H1 (cell line): ENCODE measurements at regions not wholly inside any gene's neighbourhood (a gene's known extent, or its start where the extent isn't known, plus 50 kb on each side); places are given as distances from the start of the nearest gene placed in this dataset.

Experiments used
- CTCF ChIA-PET: fragments of 300-600 bp; sonication (Branson Sonifier 250); formaldehyde crosslinking; loops from one replicate; lab custom pipeline; 2021; ENCODE audit not compliant: partially characterized antibody; lab: Charles Lee
- POLR2A ChIA-PET: fragments of 300-600 bp; sonication (Branson Sonifier 250); formaldehyde crosslinking; loops from one replicate; lab custom pipeline; 2021; ENCODE audit warnings: inconsistent platforms; ENCODE audit not compliant: partially characterized antibody; lab: Charles Lee
- DNase-seq, 2 experiments: peaks; one replicate each; pipeline versions ENCODE4 v3.0.0 to v3.0.0-alpha.2; 2010 to 2022; ENCODE audit warnings: low spot score in 2 of 2, low read depth in 1 of 2, mixed read lengths in 1 of 2
- FAIRE-seq: peaks from 2 replicates; lab custom pipeline; 2011; peaks lifted over from hg19 to GRCh38; lab: Jason Lieb, UNC
- H2AFZ ChIP-seq: 2 replicates; pipeline ENCODE4 v1.8.1; 2012; ENCODE audit warnings: low read length, inconsistent platforms
- H2AK5ac ChIP-seq: 2 replicates; pipeline ENCODE4 v1.6.1; 2013; ENCODE audit warnings: low read depth, low read length
- H2BK120ac ChIP-seq: replicated peaks from 2 replicates; pipeline ENCODE3; 2013; ENCODE audit warnings: low read depth, low read length, inconsistent platforms
- H2BK12ac ChIP-seq: 2 replicates; pipeline ENCODE4 v1.6.1; 2013; ENCODE audit warnings: low read depth, low read length
- H2BK15ac ChIP-seq: 2 replicates; pipeline ENCODE4 v1.6.1; 2013; ENCODE audit warnings: low read length
- H2BK20ac ChIP-seq: 2 replicates; pipeline ENCODE4 v1.6.1; 2013; ENCODE audit warnings: low read length
- H2BK5ac ChIP-seq: 2 replicates; pipeline ENCODE4 v1.6.1; 2013; ENCODE audit warnings: low read depth, low read length
- H3K14ac ChIP-seq: 2 replicates; pipeline ENCODE4 v1.6.1; 2013; ENCODE audit warnings: inconsistent platforms; ENCODE audit not compliant: insufficient read length
- H3K18ac ChIP-seq: 2 replicates; pipeline ENCODE4 v1.6.1; 2013; ENCODE audit warnings: low read length; ENCODE audit errors: extremely low read depth
- H3K23ac ChIP-seq: 2 replicates; pipeline ENCODE4 v1.6.1; 2013; ENCODE audit warnings: inconsistent platforms; ENCODE audit not compliant: insufficient read length
- H3K23me2 ChIP-seq: 2 replicates; pipeline ENCODE4 v1.6.1; 2013; ENCODE audit warnings: low read depth, low read length
- H3K27ac ChIP-seq: 2 replicates; pipeline ENCODE4 v1.6.1; 2011; ENCODE audit warnings: low read depth, low read length, inconsistent platforms
- H3K27me3 ChIP-seq, 4 experiments: replicated peaks in 1 of 4; 1 replicate in 1 of 4; 2 replicates in 3 of 4; pipeline versions ENCODE4 v1.6.1 to v1.8.1; 2011 to 2013; ENCODE audit warnings: low read length in 3 of 4, mild to moderate bottlenecking in 3 of 4, inconsistent platforms in 2 of 4, mixed read lengths in 2 of 4, moderate library complexity in 1 of 4; ENCODE audit not compliant: control insufficient read depth in 3 of 4, insufficient read depth in 3 of 4; ENCODE audit errors: extremely low read depth in 1 of 4
- H3K36me3 ChIP-seq, 4 experiments: 2 replicates each; pipeline versions ENCODE4 v1.6.1 to v1.8.1; 2011 to 2013; ENCODE audit warnings: mild to moderate bottlenecking in 4 of 4, low read length in 3 of 4, moderate library complexity in 2 of 4, control low read depth in 1 of 4, inconsistent platforms in 1 of 4; ENCODE audit not compliant: insufficient read depth in 4 of 4, control insufficient read depth in 2 of 4
- H3K4ac ChIP-seq: replicated peaks from 2 replicates; pipeline ENCODE3; 2013; ENCODE audit warnings: low read length, low read depth, mixed read lengths, inconsistent platforms; ENCODE audit not compliant: insufficient read length
- H3K4me1 ChIP-seq, 4 experiments: replicated peaks in 1 of 4; 1 replicate in 1 of 4; 2 replicates in 3 of 4; pipeline versions ENCODE4 v1.6.1 to v1.8.1; 2011 to 2013; ENCODE audit warnings: low read length in 3 of 4, inconsistent platforms in 2 of 4, mixed read lengths in 1 of 4; ENCODE audit not compliant: insufficient read depth in 4 of 4, control insufficient read depth in 3 of 4
- H3K4me2 ChIP-seq, 2 experiments: 2 replicates each; pipeline versions ENCODE4 v1.6.1 to v1.8.1; 2011 to 2013; ENCODE audit warnings: low read depth in 2 of 2, low read length in 2 of 2, control low read depth in 1 of 2, inconsistent platforms in 1 of 2, mild to moderate bottlenecking in 1 of 2; ENCODE audit not compliant: insufficient read depth in 1 of 2
- H3K4me3 ChIP-seq, 4 experiments: fragments of 200-600, 300-600 bp in 1 of 4; sonication (generic), shearing (Covaris generic), sonication (Bioruptor Twin) in 1 of 4; 2 replicates each; pipeline versions ENCODE4 v1.5.1 to v1.8.1; 2011 to 2016; ENCODE audit warnings: low read length in 4 of 4, low read depth in 3 of 4, control low read depth in 2 of 4, inconsistent platforms in 2 of 4, mild to moderate bottlenecking in 2 of 4, mixed read lengths in 1 of 4, moderate library complexity in 1 of 4; ENCODE audit not compliant: insufficient read depth in 2 of 4; ENCODE audit errors: extremely low read depth in 1 of 4
- H3K56ac ChIP-seq: replicated peaks from 2 replicates; pipeline ENCODE3; 2013; ENCODE audit warnings: low read depth, mild to moderate bottlenecking, mixed read lengths, low read length, inconsistent platforms; ENCODE audit not compliant: insufficient read length
- H3K79me1 ChIP-seq: 2 replicates; pipeline ENCODE4 v1.6.1; 2013; ENCODE audit warnings: low read depth, low read length, control low read depth
- H3K79me2 ChIP-seq, 2 experiments: 2 replicates each; pipeline versions ENCODE4 v1.6.1 to v1.8.1; 2012 to 2013; ENCODE audit warnings: low read length in 2 of 2, mild to moderate bottlenecking in 2 of 2, inconsistent platforms in 1 of 2; ENCODE audit not compliant: insufficient read depth in 2 of 2, control insufficient read depth in 1 of 2
- H3K9ac ChIP-seq, 4 experiments: replicated peaks in 1 of 4; 1 replicate in 1 of 4; 2 replicates in 3 of 4; pipeline versions ENCODE4 v1.6.1 to v1.8.1; 2011 to 2013; ENCODE audit warnings: low read depth in 3 of 4, low read length in 3 of 4, control low read depth in 2 of 4, mild to moderate bottlenecking in 2 of 4, moderate library complexity in 2 of 4, inconsistent platforms in 1 of 4; ENCODE audit errors: extremely low read depth in 1 of 4
- H3K9me3 ChIP-seq, 2 experiments: 2 replicates each; pipeline versions ENCODE4 v1.6.1 to v1.8.1; 2012 to 2013; ENCODE audit warnings: mild to moderate bottlenecking in 2 of 2, moderate library complexity in 2 of 2, control low read depth in 1 of 2, inconsistent platforms in 1 of 2, low read depth in 1 of 2, low read length in 1 of 2, mixed read lengths in 1 of 2; ENCODE audit not compliant: insufficient read depth in 2 of 2
- H4K20me1 ChIP-seq, 2 experiments: replicated peaks in 1 of 2; 2 replicates each; pipeline versions ENCODE3 to v1.8.1; 2011 to 2013; ENCODE audit warnings: inconsistent platforms in 2 of 2, low read length in 2 of 2, mild to moderate bottlenecking in 1 of 2; ENCODE audit not compliant: insufficient read depth in 2 of 2, control insufficient read depth in 1 of 2
- H4K5ac ChIP-seq: 2 replicates; pipeline ENCODE4 v1.6.1; 2013; ENCODE audit warnings: low read length, low read depth, mixed read lengths, inconsistent platforms; ENCODE audit not compliant: insufficient read length
- H4K8ac ChIP-seq: 2 replicates; pipeline ENCODE4 v1.8.0; 2013; ENCODE audit warnings: mild to moderate bottlenecking, moderate library complexity, low read length, inconsistent platforms; ENCODE audit not compliant: insufficient read depth; ENCODE audit errors: extremely low read depth
- H4K91ac ChIP-seq: replicated peaks from 2 replicates; pipeline ENCODE3; 2013; ENCODE audit warnings: low read length, mixed read lengths, inconsistent platforms; ENCODE audit not compliant: insufficient read length
- CBX8 ChIP-seq: fragments of 300-800, 300-1000 bp; sonication (generic); IDR thresholded peaks from 2 replicates; pipeline ENCODE4 v1.7.1; 2016; ENCODE audit warnings: low read depth, low read length, borderline replicate concordance
- EGR1 ChIP-seq: IDR thresholded peaks from 2 replicates; pipeline ENCODE4 v1.6.1; 2011; ENCODE audit warnings: low read depth, low read length, borderline replicate concordance
- HDAC2 ChIP-seq, 2 experiments: fragments of 300-600 bp in 1 of 2; sonication (generic) in 1 of 2; IDR thresholded peaks; 2 replicates each; pipeline ENCODE4 v1.6.1; 2011 to 2012; ENCODE audit warnings: low read depth in 2 of 2, low read length in 2 of 2, mild to moderate bottlenecking in 2 of 2, moderate library complexity in 2 of 2, borderline replicate concordance in 1 of 2, inconsistent platforms in 1 of 2
- RBBP5 ChIP-seq: IDR thresholded peaks from 2 replicates; pipeline ENCODE4 v1.7.1; 2012; ENCODE audit warnings: low read depth, mild to moderate bottlenecking, inconsistent platforms, low read length, moderate library complexity, borderline replicate concordance
- RXRA ChIP-seq: IDR thresholded peaks from 2 replicates; pipeline ENCODE4 v1.6.1; 2011; ENCODE audit warnings: low read depth, mild to moderate bottlenecking, low read length, moderate library complexity; ENCODE audit not compliant: insufficient read depth
- SIN3A ChIP-seq, 2 experiments: IDR thresholded peaks in 1 of 2; conservative IDR thresholded peaks in 1 of 2; 2 replicates each; pipeline ENCODE4 v1.6.1; 2011 to 2012; ENCODE audit warnings: low read length in 2 of 2, improper control_type of control experiment in 1 of 2, low read depth in 1 of 2, mild to moderate bottlenecking in 1 of 2
- SP4 ChIP-seq: IDR thresholded peaks from 2 replicates; pipeline ENCODE4 v1.6.1; 2012; ENCODE audit warnings: low read length, inconsistent platforms
- WGBS, 2 experiments: shearing (Covaris generic) in 1 of 2; methylation state at CpG; one replicate each; pipeline versions ENCODE4 v1.1.6 to v1.1.7; 2013 to 2015; ENCODE audit warnings: low lambda C conversion rate in 2 of 2, mixed read lengths in 2 of 2, inconsistent platforms in 1 of 2, low coverage in 1 of 2, missing lambda C conversion rate in 1 of 2; ENCODE audit not compliant: insufficient replicate concordance in 2 of 2, insufficient coverage in 1 of 2, insufficient read length in 1 of 2; ENCODE audit errors: extremely low coverage in 1 of 2, missing lambda C conversion rate in 1 of 2; 5-methylcytosine and 5-hydroxymethylcytosine counted together
- TF ChIP-seq, protein P1 (sequence below): IDR thresholded peaks from 2 replicates; pipeline ENCODE4 v1.6.1; 2011; ENCODE audit warnings: low read length, improper control_type of control experiment

DNA sequence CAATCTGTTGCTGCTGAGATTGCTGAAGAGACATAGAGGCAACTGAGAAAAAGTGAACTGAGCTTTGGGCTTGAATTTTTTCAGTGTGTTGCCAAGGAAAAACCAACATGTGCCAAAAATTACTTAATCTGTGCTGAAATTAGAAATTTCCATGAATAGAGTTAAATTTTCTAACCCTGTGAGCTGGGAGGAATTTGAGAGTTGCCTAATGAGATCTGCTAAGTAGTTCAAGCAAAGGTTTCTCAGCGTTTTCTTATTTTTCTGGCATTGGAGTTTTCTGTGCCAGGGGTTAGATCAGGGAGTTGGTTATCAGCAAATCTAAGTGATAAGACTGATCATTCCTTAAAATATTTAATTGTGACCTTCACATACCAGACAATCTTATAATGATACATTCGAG, 457.5 kb upstream of the GNPDA2 start:
- Histone ChIP-seq H3K4me1 (no peaks in the 10 kb centered on the region), H4K91ac (no peak overlapping the region), H4K5ac (no peak overlapping the region), H3K9me3 (no peaks in the 10 kb centered on the region), H3K4me3 (no peak overlapping the region), H3K9ac (no peak overlapping the region), H3K36me3 (no peaks in the 10 kb centered on the region), H3K4me2 (no peak overlapping the region), H3K14ac (no peak overlapping the region), H3K27ac (no peak overlapping the region), H4K20me1 (no peaks in the 10 kb centered on the region), H3K79me2 (no peaks in the 10 kb centered on the region), H3K4ac (no peak overlapping the region), H2AFZ (no peak overlapping the region), H2BK15ac (no peak overlapping the region), H3K18ac (no peak overlapping the region), H3K79me1 (no peaks in the 10 kb centered on the region), H2BK20ac (no peak overlapping the region), H2BK120ac (no peak overlapping the region), H3K23ac (no peak overlapping the region), H3K27me3 (no peaks in the 10 kb centered on the region), H2BK5ac (no peak overlapping the region), H3K23me2 (no peaks in the 10 kb centered on the region), H4K8ac (no peak overlapping the region), H2BK12ac (no peak overlapping the region), H3K56ac (no peak overlapping the region), H2AK5ac (no peak overlapping the region)
- ChIA-PET CTCF (no interaction called here), POLR2A (no interaction called here)
- DNase-seq = no peak
- 83% methylated on average over 2 of the region's 2 CpGs; no CpG with 5 or more reads in 1 of the 2 experiments for WGBS, 2 experiments
- FAIRE-seq = no peak
- TF ChIP-seq HDAC2 (IDR thresholded peaks at IDR 0.05; ENCODE audit: borderline replicate concordance in 1 of 2, low read depth in 2 of 2, low read length in 2 of 2) (no peak), CBX8 (no peak), SIN3A (conservative IDR thresholded peaks at IDR 0.05 in 1 of 2, IDR thresholded peaks at IDR 0.05 in 1 of 2; ENCODE audit: low read depth in 1 of 2, low read length in 2 of 2) (no peak), RBBP5 (no peak), EGR1 (no peak), RXRA (no peak), SP4 (no peak)
- TF ChIP-seq, protein P1, sequence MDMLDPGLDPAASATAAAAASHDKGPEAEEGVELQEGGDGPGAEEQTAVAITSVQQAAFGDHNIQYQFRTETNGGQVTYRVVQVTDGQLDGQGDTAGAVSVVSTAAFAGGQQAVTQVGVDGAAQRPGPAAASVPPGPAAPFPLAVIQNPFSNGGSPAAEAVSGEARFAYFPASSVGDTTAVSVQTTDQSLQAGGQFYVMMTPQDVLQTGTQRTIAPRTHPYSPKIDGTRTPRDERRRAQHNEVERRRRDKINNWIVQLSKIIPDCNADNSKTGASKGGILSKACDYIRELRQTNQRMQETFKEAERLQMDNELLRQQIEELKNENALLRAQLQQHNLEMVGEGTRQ = no peak
